ENCODE measurements at regions not wholly inside any gene's neighbourhood (a gene's known extent, or its start where the extent isn't known, plus 50 kb on each side); places are given as distances from the start of the nearest gene placed in this dataset.

DNA sequence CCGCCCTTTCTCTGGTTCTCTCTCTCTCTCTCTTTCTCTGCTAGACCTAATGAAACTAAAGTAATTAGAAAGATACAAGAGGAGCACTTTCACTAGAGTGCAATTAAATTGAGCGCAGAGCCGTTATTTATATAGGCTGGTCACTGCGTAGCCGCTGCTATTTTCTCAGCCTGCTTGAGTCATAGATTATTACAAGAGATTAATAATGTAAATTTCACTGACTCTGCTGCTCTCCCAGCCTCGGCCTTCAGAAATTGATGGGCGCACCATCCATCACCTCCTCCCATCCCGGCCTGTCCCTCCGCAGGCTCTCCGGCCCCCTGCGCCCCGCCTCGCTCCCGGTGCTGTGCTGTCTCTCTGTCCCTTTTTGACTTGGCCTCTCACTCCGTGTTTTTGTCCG is 268.0 kb upstream of the MVB12B start:
- TF ChIP-seq, protein P1, sequence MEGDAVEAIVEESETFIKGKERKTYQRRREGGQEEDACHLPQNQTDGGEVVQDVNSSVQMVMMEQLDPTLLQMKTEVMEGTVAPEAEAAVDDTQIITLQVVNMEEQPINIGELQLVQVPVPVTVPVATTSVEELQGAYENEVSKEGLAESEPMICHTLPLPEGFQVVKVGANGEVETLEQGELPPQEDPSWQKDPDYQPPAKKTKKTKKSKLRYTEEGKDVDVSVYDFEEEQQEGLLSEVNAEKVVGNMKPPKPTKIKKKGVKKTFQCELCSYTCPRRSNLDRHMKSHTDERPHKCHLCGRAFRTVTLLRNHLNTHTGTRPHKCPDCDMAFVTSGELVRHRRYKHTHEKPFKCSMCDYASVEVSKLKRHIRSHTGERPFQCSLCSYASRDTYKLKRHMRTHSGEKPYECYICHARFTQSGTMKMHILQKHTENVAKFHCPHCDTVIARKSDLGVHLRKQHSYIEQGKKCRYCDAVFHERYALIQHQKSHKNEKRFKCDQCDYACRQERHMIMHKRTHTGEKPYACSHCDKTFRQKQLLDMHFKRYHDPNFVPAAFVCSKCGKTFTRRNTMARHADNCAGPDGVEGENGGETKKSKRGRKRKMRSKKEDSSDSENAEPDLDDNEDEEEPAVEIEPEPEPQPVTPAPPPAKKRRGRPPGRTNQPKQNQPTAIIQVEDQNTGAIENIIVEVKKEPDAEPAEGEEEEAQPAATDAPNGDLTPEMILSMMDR (IDR thresholded peaks at IDR 0.05; ENCODE audit: insufficient read depth, low read depth, low read length, missing control alignments) = no peak
- no peak for DNase-seq (ENCODE audit: low read depth)
- H3K4me3 ChIP-seq (ENCODE audit: low read length) = no peak overlapping the region

DNA sequence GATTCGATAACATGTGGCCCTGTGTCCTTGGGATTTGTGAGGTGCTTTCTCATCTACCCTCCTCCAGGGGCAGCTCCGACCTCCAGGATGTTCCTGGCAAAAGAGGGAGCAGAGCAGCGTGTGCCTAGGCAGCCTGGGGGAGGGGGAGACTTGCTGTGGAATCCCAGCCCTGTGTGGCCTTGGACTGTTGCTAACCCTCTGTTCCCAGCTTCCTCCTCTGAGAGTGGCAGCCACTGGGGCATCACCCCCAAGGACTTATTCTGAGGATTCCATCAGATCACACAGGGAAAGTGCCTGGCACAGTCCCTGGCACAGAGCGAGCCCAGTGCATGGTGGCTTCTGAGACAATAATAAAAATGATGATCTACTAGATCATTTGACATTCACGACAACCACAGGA is 265.1 kb upstream of the MVB12B start:
- no peak overlapping the region for H3K4me3 ChIP-seq (ENCODE audit: low read length)
- TF ChIP-seq, protein P1 (IDR thresholded peaks at IDR 0.05; ENCODE audit: insufficient read depth, low read depth, low read length, missing control alignments) = no peak
- no peak for DNase-seq (ENCODE audit: low read depth)

DNA sequence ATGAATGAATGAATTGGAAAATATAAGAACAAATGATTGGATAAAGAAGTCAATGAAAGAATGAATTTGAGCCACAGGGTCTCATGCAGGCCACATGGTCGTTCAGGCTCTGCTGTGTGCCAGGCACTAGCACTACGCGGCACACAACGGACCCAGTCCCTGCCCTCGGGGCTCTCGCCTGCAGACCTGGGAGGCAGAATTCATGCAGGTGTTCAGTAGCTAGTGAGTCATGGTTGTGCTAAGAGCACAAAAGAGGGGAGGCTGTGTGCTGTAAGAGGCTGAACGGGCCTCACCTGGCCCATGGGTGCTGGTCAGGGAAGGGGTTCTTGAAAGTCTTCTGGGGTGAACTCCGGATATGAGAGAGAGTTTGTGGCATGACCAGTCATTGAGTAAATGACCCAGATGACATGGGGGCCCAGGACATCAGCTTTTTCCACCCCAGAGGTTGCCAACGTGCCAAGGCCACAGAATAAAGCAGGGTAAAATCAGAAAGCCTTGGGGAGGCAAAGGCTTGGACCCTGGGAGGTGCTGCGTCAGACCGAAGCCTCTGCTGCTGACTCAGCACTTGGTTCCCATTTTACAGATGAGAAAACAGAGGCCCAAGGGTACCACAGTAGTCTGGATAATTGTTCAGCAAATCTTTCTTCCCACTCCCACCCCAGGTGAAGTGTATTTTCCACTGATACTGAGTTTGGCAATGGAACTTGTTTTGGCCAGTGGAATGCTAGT is 264.3 kb upstream of the MVB12B start:
- TF ChIP-seq, protein P1 (IDR thresholded peaks at IDR 0.05; ENCODE audit: insufficient read depth, low read depth, low read length, missing control alignments) = no peak
- no peak overlapping the region for H3K4me3 ChIP-seq (ENCODE audit: low read length)
- DNase-seq (ENCODE audit: low read depth) = no peak

DNA sequence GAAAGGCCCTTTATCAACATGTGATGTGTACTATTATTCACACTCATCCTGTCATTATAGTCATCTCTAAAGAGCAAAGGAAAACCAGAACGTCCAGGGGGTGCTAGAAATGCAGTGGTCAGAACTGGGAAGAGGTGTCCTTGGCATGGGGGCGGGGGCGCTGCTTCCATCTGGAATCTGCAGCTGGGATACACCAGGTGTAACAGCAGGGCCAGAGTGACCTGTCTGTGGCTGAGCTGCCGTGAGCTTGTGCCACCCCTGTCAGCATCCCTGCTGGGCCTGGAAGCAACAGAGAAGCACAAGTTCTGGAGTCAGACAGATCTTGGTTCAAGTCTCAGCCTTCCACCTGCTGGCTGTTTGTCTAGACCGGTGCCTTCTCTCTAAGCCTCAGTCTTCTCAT is 263.3 kb upstream of the MVB12B start:
- no peak overlapping the region for H3K4me3 ChIP-seq (ENCODE audit: low read length)
- no peak for DNase-seq (ENCODE audit: low read depth)
- TF ChIP-seq, protein P1 (IDR thresholded peaks at IDR 0.05; ENCODE audit: insufficient read depth, low read depth, low read length, missing control alignments) = no peak

DNA sequence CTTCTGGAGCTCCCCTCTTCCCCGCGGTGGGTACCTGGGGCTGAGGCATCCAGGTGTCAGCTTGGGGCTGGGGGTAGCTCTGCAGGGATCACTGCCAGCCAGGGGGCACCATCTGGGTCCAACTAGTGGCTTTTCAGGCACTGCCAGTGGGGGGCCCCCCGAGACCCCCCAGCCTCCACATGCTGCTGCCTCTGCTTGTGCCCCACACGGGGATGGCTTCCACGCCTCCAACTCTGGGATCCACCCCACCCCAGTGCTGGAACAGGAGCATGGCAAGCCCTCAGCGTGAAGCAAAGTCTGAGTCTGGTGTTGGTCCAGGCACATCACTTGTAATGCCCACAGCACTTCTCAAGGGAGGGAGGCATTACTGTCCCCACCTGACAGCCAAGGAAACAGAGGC is 260.5 kb upstream of the MVB12B start:
- DNase-seq (ENCODE audit: low read depth) = no peak
- no peak overlapping the region for H3K4me3 ChIP-seq (ENCODE audit: low read length)
- TF ChIP-seq, protein P1 (IDR thresholded peaks at IDR 0.05; ENCODE audit: insufficient read depth, low read depth, low read length, missing control alignments) = no peak

DNA sequence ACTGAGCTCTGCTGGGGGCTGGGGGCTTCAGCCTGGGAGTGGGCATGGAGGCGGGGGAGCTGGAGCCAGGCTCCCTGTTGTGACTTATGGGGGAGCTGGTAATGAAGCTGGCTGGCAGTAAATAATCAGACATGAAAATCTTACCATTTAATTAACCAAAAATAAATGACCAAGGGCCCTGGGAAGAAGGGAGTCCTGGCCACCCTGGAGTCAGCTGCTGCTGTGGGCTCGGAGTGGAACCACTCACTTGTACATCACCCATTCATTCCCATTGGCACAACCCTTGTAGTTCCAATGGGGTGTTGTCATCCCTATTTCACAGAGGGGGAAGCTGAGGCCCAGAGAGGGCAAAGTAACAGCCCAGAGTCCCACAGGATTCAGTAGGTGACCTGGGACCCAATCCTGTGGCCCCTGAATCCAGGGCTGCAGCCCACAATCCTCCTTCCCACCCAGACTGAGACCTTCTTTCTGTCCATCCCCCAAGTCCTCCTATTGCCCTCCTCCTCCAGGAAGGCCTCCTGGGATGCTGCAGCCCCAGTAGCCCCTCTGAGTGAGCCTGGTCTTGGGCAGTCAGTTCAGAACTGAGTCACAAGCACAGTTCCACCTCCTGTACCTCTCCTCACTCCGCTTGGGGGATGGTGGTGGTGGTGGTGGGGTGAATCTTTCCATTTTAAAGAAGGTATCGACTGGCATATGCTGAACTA is 259.4 kb upstream of the MVB12B start:
- TF ChIP-seq, protein P1 (IDR thresholded peaks at IDR 0.05; ENCODE audit: insufficient read depth, low read depth, low read length, missing control alignments) = no peak
- DNase-seq (ENCODE audit: low read depth) = no peak
- H3K4me3 ChIP-seq (ENCODE audit: low read length) = no peak overlapping the region

All from epithelial cell of esophagus (primary cell).